ENCODE measurements at regions not wholly inside any gene's neighbourhood (a gene's known extent, or its start where the extent isn't known, plus 50 kb on each side); places are given as distances from the start of the nearest gene placed in this dataset.

DNA sequence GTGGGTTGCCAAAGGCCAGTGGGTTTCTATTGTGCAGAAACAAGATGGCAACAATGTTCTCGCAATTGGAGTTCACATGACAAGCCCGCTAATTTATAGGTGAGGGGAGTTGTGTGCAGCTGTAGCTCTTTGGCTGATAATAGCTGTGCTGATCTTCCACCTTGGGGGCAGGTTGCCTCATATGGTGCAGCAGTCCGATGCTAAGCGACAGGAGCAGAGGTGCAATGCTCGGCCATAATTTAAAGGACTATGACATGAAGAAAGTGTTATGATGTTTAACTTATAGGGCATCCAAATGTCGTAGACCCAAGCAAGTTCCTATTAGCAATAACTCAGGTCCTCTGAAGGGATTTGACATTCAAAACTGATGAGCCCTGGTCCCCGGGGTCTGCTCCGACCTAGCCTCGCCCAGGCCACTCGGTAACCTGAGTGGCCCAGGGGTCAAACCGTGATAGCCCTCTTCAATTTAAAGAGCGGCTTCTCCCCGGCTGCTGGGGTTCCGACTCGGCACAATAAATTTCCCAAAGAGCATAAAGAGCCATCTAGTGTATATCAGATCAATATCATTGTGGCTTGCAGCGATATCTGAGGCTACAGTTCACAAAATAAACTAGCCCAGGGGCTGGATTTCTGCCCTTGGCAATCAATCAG is 724.0 kb downstream of the IRX1 start:
- DNase-seq (ENCODE audit: low read depth): no peak

DNA sequence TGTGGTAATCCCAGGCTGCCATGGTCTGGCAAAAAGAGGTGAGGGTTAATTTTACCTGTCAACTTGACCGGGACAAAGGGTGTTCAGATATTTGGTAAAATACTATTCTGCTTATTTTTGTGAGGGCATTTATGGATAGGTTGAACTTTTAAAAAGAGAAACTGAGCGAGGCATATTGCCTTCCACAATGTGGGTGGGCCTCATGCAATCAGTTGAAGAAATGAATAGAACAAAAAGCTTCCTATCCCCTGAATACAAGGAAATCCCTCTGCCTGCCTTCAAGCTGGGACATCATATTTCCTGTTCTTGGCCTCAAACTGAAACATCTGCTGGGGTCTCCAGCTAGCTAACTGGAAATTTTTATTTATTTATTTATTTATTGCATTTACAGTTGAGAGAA is 734.7 kb downstream of the IRX1 start:
- DNase-seq (ENCODE audit: low read depth): no peak

DNA sequence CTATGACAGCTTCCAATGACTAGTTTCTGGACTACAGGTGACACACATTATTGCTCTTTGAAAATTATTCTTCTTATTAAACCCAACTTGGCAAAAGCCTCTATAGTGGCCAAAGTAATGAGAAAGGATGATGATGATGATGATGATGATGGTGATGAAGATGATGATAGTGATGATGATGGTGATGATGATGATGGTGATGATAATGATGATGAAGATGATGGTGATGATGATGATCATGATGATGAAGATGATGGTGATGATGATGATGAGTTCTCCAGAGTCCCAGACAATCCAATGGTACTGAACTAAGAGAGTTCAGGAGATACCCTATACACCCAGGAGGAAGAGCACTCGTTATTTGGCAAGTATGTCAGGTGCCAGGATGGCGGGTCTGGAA is 739.4 kb downstream of the IRX1 start:
- no peak for DNase-seq (ENCODE audit: low read depth)

DNA sequence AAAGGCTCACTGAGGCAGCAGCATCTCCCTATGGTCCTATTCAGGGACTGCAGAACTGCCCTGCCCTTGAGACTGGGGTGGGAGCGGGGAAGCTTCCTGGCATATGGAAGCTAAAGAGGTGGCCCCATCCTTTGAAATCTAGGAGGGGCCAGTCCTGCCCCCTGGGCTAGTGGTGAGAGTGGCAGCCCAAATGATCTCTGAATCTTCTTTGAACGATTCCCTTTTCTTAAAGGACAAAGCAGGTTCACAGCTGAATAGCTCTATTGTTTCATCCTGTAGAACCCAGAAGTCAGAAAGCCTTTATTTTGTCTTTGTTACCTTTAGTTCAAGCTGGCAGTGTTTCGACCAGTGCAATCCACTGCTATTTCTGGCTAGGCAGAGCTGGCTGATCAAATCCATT is 741.9 kb downstream of the IRX1 start:
- no peak for DNase-seq (ENCODE audit: low read depth)

DNA sequence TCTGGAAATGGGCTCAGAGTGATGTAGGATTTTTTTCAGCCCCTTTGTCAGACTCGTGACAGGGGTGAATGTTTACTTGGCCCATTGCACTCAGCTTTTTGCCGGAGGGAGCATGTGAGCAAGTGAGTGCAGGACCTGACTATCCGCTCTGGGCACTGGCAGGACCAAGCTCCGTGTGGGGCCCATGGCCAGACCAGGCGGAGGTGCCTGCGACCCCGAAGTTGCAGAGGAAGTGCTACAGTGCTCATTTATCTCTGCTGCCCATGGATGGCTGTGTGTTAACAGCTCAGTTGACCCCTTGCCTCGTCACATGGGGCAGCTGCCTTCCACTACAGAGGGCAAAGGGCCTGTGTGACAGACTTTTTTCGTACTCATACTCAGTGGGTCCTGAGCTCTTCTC is 744.3 kb downstream of the IRX1 start:
- DNase-seq (ENCODE audit: low read depth): no peak

DNA sequence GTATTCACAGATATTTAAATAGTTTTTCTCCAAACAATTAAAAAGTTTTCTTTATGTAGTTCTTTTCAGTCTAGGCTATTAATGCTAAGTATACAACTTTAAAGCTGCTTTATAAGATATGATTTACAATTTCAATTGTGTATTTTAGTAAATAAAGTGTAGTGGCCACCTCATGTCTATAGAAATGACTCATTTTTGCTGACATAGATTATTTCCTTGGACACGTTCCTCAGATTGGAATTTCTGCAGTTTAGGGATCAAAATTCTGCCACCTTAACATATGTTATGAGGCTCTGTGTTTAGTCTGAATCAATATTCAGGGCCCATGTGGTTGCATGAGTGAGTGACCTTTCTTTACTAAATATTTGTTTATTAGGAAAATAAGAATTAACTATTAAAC is 750.2 kb downstream of the IRX1 start:
- no peak for DNase-seq (ENCODE audit: low read depth)

DNA sequence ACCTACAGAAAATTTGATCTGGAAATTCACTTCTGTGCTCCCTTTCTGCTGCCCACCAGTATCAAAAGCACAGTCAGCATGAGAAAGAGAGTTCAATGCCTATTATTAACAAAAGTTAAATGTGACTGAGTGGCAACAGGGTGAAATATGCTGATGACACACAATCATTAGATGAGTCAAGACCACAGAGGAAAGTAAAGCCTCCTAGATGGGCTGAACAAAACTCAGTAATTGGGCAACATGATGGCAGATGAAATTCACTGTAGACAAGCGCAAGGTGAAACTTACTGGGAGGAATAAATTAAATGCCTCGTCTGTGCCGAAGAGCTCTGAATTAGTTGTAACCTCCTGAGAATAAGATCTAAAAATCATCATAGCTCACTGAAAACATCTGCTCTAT is 752.8 kb downstream of the IRX1 start:
- DNase-seq (ENCODE audit: low read depth): no peak

DNA sequence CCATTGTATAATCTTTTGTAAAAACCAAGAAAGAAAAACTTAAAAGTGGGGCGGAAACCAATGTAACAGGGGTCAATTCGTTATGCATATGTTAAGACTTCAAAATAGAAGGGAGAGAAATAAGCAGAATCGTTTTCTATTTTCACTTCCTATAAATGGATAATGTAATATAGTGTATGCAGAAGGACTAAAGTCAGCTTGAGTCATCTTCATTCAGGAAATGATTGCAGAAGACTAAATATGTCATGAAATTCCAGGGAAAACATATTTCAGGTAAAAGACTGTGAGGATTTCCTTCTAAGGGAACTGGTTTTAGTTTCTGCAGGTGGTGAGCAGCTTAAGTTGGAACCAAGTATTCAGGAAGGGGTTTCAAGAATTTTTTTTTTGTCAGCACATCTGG is 753.3 kb downstream of the IRX1 start:
- no peak for DNase-seq (ENCODE audit: low read depth)

DNA sequence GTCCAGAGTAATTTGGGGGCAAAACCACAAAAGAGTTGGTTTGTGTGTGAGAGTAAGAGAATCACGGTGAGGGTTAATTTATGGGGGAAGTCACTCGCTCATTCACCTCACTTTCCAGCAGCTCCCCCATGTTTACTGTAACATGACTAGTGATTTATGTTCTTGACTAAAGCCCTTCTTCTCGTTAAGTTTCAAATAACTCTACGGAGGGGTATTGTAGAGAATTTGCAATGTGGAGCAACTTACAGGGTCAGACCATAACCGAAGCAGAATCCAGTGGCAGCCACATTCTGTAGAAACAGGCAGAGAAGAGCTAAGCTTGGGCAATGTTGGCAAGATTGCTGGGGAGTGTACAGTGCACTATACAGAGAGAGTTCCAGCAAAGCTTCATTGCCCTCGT is 760.6 kb downstream of the IRX1 start:
- no peak for DNase-seq (ENCODE audit: low read depth)

DNA sequence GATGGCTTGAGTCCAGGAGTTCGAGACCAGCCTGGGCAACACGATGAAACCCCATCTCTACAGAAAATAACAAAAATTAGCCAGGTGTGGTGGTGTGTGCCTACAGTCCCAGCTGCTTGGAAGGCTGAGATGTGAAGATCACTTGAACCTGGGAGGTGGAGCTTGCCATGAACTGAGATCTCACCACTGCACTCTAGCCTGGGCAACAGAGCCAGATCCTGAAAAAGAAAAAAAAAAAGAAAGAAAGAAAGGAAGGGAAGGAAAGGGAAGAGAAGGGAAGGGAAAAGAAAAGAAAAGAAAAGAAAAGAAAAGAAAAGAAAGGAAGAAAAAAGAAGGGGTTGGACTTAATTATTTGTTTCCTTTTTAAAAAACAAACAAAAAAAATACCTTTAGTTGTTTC is 764.2 kb downstream of the IRX1 start:
- DNase-seq (ENCODE audit: low read depth): no peak

DNA sequence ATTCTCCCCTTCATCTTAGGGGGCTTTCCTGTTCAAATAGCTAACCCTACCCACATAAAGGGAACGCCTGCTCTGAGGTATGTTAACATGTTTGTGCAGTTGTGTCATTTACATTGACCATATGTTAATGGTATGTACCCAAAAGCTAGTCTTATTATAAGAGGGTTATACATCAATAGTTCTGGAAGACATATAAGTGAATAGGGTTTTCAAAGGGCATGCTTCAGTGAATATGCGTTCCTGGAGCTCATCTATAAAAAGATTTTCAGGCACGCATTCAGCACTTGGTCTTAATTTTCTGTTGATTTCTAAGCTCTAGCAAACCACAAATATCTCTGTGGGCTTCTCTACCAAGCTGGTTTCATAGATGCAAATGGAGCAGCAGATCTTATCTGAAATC is 766.1 kb downstream of the IRX1 start:
- DNase-seq (ENCODE audit: low read depth): no peak

DNA sequence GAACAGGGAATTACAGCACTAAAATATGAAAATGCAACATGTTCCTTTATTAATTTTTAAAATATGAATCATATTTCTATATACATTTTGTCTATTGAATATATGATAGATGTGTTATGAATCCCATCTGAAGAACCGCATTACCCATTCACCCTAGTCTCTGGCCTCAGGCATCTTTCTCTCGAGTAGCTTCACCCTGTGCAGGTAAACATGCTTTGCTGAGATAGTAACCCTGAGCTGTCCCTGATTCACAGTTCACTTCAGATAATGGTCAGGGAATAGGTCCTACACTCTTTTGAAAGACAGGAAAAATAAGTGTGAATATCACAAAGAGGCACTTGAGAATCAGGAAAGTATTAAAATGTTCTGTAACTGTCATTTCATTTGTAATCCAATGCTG is 766.8 kb downstream of the IRX1 start:
- no peak for DNase-seq (ENCODE audit: low read depth)

DNA sequence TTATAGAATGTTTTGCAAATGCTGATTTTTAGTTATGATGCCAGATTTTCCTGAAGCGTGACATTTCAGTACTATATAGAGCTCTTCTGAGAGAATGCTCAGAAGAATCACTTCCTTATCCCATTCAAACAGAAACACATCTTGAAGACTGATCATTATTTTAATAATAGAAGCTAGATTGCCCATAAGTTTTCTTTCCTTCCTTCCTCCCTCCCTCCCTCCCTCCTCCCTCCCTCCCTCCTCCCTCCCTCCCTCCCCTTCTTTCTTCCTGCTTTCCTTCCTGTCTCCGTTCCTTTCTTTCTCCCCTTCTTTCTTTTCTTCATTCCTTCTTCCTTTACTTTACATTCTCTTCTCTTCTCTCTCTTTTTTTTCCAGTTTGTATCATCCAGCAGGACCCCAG is 767.4 kb downstream of the IRX1 start:
- no peak for DNase-seq (ENCODE audit: low read depth)

DNA sequence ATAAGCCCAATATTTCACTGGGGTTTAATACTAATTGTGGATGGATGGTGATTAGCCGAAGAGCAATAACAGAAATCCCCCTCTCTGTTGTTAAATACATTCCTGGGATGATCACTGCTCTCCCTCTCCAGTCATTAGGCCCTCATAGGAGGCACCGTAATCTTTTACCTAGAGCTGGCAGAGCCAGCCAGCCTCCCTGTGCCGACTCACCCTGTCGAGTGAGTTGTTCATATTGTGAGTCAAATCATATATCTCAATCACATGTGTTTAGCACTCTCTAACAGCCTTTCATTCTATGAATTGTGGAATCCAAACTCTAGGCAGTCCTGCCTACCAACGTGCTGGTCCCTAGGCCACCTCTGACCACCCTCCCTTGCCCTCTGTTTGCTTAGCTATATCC is 771.0 kb downstream of the IRX1 start:
- no peak for DNase-seq (ENCODE audit: low read depth)

DNA sequence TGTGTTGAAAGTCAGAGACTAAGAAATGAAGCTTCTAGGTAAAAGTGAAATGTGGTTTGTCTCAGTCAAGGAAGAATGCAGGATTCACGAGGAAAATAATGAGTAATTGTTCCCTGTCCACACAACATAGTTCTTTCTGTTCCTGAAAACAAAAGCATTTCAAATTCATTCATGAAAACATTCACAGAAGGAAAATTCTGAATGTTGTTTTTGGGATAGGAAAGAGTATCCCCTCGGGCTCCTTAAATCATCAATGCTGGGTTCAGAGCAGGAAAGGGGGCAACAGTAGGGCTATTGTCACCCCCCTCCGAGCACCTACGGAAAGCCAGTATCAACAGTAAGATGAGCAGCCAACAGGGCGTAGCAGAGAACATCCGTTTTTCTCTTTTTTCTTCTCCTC is 769.9 kb upstream of the ADAMTS16 start:
- no peak for DNase-seq (ENCODE audit: low read depth)

DNA sequence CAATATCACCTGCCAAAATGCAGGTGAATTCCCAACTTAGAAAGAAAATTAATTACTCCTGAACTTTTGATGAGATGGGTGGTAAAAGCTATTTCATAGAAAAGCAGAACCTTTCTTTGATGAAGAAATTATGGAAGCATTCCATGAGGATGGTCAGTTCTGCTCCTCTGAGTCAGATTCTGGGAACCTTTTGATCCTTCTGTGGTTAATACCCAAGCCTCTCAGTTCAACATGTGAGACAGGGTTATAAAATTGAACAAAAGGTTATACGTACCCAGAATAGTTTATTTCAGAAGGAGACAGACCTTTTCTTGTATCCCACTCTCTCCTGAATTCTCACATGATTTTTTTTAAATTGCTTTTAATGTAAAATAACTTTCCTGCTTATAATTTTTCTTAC is 767.6 kb upstream of the ADAMTS16 start:
- DNase-seq (ENCODE audit: low read depth): no peak

DNA sequence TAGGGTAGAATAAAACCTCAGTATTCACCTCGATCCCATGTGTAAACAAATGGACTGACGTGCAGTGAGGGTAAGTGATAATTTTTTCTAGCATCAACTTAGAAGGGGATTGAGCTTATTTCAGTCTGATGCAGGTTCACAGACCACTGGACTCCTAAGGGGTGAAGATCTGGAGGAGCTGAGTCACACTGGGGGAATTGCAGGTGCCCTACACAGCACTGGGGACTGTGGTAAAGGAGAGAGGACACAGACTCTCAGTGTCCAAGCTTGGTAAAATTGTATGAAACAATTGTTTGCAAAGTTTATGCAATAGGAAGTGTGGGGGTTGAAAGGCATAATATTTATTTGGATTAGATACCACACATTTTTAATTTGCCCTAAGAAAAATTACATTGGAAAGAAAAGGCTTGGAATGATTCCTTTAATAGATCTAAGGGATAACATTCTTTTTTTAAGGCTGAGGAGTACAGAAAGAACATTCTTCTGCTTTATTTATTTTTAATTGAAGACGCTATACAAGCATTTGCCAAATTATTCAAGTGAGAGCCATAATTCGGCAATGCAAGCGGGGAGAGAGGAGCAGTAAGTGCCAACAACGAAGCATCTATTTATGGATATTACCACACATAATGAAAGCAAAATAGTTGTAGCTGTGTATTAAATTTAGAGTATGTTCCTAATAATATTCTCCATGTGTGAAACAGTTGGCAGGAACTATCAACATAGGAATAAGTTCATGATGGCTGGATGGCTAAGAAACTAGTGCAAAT is 766.9 kb upstream of the ADAMTS16 start:
- no peak for DNase-seq (ENCODE audit: low read depth)

DNA sequence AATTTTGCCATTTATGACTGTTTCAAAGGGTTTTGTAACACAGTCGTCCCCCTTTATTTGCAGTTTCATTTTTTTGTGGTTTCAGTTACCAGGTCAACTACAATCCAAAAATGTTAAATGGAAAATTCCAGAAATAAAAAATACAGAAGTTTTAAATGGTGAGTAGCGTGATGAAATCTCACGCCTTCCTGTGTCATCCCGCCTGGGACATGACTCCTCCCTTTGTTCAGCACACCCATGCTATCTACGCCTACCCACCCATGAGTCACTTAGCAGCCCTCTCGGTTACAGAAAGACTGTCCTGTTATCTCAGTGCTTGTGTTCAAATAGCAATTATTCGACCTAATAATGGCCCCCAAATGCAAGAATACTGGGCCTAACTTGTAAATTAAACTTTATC is 765.3 kb upstream of the ADAMTS16 start:
- DNase-seq (ENCODE audit: low read depth): no peak

DNA sequence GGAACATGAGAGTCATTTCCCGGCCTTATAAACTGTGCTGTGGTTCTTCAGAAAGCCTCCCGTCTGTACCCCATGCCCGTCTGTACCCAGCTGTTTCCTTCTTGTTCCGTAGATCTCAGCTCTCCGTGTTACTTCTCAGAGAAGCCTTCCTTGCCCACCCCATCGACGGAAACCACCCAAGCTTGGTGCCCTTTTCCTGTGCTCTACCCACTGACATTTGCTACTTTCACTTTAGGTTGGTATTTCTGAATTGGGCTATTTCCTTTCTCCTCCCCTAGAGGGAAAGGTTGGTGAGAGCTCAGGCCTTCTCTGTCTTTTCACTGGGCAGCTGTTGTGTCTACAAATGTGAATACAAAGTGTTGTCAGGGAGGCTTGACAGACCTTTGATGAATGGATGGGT is 764.5 kb upstream of the ADAMTS16 start:
- no peak for DNase-seq (ENCODE audit: low read depth)

DNA sequence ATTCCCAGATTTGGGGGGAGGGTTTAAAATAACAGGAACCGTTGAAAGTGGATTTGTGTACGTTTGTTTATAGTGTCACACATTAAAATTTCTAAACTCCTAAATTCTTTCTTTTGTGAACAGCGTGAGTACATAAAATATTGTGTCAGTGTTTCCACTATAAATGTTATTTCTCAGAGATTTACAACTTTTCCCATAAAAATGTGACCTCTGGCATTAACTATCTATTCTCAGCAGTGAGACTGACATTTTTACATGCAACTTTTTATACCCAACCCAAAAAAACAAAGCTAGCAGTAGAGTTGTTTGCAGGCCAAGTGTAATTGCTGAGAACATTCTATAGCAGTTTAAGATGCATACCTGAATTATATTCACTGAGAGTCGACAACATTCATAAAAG is 757.0 kb upstream of the ADAMTS16 start:
- DNase-seq (ENCODE audit: low read depth): no peak

DNA sequence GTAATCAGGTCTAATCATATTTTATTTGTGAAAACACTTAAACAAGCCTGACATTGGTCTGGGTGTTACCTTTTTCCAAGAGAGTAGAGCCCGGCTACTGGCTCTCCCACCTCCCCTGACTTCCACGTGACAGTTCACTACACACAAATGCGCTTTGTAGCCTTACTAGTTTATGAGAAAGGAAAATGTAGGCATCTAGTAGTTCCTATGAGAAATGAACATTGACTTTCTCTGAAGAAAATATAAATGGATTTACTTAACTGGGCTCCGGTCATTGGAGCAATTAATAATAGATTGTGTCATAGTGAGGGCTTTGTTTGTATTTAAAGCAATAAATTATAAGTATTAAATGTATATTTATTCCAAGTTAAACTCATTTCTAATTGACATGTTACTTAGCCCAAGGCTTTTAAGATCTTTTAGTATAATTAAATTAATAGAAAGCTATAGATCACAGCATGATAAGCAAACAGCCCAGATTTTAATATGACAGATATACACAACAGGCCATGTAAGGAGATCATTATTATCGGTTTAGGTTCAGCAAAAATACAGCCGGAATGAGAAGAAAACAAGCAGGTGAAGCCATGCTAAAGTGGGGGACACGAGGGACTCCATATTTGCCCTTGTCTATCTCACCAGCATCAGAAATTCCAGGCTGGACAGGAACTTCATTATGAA is 756.5 kb upstream of the ADAMTS16 start:
- DNase-seq (ENCODE audit: low read depth): no peak

DNA sequence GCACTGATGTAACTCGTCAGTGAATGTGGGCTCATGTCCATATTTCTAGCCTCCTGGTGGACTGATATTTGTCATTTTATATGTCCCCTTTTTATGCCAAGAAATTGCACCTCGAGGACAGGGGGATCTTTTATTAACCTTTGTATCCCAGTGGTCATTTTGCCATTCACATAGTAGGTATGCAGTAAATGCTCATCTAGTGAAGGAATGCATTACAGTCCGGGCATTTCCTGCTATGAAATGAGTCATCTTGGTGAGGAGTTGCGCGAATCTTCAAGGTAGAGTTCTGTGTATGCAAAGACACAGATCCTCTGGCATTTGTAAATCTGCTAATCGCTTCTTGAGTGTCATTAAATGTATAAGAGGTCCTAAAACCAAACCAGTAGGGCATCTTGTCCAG is 755.5 kb upstream of the ADAMTS16 start:
- DNase-seq (ENCODE audit: low read depth): no peak

DNA sequence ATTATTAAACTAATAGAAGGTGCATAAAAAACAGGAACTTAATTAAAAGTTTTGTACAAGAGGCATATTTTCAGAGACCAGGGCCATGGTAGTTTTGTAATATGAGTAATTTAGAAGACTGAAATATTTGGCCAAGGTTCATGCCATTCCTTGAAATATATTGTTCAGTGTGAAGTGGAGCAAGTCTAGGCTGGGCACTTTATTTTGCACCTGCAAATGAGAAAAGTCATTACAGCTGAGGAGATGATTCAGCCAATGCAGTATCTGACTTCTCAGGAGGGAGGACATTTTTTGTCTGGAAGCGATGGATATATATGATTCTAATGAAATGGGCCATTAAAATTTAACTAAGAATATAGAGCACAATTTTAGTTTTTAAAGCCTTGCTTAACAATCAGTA is 754.0 kb upstream of the ADAMTS16 start:
- no peak for DNase-seq (ENCODE audit: low read depth)

DNA sequence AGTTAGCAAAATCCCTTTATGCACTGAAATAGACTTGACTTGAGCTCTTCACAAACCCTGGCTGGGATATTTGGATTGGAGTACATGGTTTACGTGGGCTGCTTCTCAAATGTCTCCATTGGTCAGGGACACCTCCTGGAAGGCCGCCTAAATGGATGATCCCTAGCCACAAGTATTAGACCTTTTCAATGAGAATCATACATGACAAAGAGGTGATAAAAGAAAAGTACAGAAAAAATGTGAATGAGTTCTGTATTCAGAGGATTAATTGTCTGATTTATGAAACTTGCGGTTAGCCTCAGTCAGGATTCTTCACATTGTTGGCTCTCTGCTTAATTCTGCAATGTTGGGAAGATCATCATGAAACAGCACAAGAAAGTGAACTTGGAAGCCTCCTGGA is 752.8 kb upstream of the ADAMTS16 start:
- no peak for DNase-seq (ENCODE audit: low read depth)

All from HS-5 (cell line).